Tibial nerve (tissue), 4 donors: ENCODE measurements at regions not wholly inside any gene's neighbourhood (a gene's known extent, or its start where the extent isn't known, plus 50 kb on each side); places are given as distances from the start of the nearest gene placed in this dataset.
"Not testable (repeated sequence)": the region's sequence is repeated elsewhere in the genome, so short reads cannot be mapped to it uniquely, and the experiment has no call there.

ENCODE experiments used
- DNase-seq, 2 donors: peaks; one replicate each; pipeline ENCODE4 v3.0.0-alpha.2; 2019; ENCODE audit warnings: low spot score in 2 of 2
- H3K27ac ChIP-seq, 4 donors: fragments of 200-600 bp; sonication (generic) in 3 of 4; one replicate each; pipeline ENCODE4 v1.5.1; 2017 to 2019; ENCODE audit warnings: mild to moderate bottlenecking in 1 of 4
- H3K27me3 ChIP-seq, 2 donors: fragments of 200-600 bp; sonication (generic) in 1 of 2; one replicate each; pipeline versions ENCODE4 v1.5.1 to v1.6.0; 2017 to 2019
- H3K36me3 ChIP-seq, 3 donors: fragments of 200-600 bp; sonication (generic); one replicate each; pipeline ENCODE4 v1.5.1; 2018 to 2019
- H3K4me1 ChIP-seq, 4 donors: fragments of 200-600 bp; sonication (generic) in 3 of 4; one replicate each; pipeline ENCODE4 v1.5.1; 2017 to 2019
- H3K4me3 ChIP-seq, 4 donors: fragments of 200-600 bp; sonication (generic) in 3 of 4; one replicate each; pipeline ENCODE4 v1.5.1; 2017 to 2019; ENCODE audit warnings: mild to moderate bottlenecking in 1 of 4, moderate library complexity in 1 of 4
- H3K9me3 ChIP-seq, 4 donors: fragments of 200-600 bp; sonication (generic) in 3 of 4; one replicate each; pipeline ENCODE4 v1.5.1; 2017 to 2019
- EP300 ChIP-seq, 2 donors: sonication (generic); formaldehyde crosslinking; IDR thresholded peaks; one replicate each; pipeline ENCODE4 v1.6.1; 2017; ENCODE audit warnings: antibody characterized with exemption in 2 of 2, mild to moderate bottlenecking in 1 of 2
- POLR2A ChIP-seq, 2 donors: fragments of 450-650 bp; IDR thresholded peaks; one replicate each; pipeline ENCODE4 v1.6.1; 2017; ENCODE audit warnings: antibody characterized with exemption in 2 of 2, mild to moderate bottlenecking in 2 of 2, moderate library complexity in 2 of 2
- WGBS, 2 donors: methylation state at CpG; one replicate each; pipeline ENCODE4 v1.1.5; 2018; 5-methylcytosine and 5-hydroxymethylcytosine counted together
- TF ChIP-seq, protein P1 (sequence below), 5 experiments: fragments of 200-600 bp in 3 of 5; fragments of 450-650 bp in 2 of 5; sonication (generic) in 3 of 5; IDR thresholded peaks; one replicate each; pipeline ENCODE4 v1.5.1; 2016 to 2019; ENCODE audit warnings: antibody characterized with exemption in 5 of 5, mild to moderate bottlenecking in 3 of 5, moderate library complexity in 2 of 5

DNA sequence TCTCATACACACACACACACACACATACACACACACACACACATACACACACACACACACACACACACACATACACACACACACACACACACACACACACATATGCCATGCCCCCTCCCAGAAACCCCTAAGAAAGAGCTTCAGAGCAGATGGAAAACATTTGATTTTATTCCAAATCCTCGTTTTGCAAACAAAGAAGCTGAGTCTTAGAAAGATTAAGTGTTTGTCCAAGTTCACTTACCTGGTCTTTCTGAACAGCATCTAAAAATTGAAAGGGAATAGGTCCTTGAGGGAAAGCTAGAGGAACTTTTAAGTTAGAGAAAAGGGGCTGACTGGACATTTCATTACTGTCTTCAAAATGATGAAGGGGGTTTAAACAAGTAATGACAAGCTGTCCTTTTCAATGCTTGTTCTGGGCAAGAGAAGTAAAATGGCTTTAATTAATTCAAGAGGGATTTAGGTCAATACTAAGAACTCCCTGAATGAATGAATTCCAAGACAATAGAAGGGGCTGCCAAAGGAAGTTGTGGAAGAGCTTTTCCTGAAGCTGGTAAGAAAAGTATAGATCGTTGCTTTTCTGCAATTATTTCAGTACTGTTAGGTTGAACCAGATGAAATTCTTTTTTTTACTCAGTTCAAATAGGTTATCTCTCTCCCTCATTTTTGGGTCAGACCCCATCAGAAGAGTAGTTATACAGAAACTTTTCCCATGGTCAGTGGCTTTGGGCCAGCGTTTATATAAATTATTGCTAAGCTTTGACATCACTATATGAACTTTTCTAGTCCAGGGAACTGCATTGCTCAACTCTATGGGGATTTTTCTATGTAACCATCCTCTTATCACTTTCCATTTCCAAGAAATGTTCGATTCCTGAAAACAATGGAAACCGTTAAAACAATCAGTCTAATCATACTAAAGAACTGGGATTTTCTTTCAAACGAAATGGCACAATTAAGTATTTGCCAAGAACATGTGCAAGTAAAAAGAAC is 261.4 kb downstream of the MTERF1 start:
- no peaks in the 10 kb centered on the region for H3K4me1 ChIP-seq
- H3K36me3 ChIP-seq = no peaks in the 10 kb centered on the region
- no peak overlapping the region for H3K27ac ChIP-seq
- no peak for TF ChIP-seq POLR2A (IDR thresholded peaks at IDR 0.05)
- TF ChIP-seq EP300 (IDR thresholded peaks at IDR 0.05) = no peak
- TF ChIP-seq, protein P1, sequence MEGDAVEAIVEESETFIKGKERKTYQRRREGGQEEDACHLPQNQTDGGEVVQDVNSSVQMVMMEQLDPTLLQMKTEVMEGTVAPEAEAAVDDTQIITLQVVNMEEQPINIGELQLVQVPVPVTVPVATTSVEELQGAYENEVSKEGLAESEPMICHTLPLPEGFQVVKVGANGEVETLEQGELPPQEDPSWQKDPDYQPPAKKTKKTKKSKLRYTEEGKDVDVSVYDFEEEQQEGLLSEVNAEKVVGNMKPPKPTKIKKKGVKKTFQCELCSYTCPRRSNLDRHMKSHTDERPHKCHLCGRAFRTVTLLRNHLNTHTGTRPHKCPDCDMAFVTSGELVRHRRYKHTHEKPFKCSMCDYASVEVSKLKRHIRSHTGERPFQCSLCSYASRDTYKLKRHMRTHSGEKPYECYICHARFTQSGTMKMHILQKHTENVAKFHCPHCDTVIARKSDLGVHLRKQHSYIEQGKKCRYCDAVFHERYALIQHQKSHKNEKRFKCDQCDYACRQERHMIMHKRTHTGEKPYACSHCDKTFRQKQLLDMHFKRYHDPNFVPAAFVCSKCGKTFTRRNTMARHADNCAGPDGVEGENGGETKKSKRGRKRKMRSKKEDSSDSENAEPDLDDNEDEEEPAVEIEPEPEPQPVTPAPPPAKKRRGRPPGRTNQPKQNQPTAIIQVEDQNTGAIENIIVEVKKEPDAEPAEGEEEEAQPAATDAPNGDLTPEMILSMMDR (IDR thresholded peaks at IDR 0.05) = no peak
- no peak for DNase-seq
- 33 to 37% methylated on average over 6 of the region's 6 CpGs for WGBS, 2 donors
- no peaks in the 10 kb centered on the region for H3K9me3 ChIP-seq
- H3K4me3 ChIP-seq = no peak overlapping the region
- no peaks in the 10 kb centered on the region for H3K27me3 ChIP-seq

GRCh38 chr7:91620827-91621226 is 259.7 kb downstream of the MTERF1 start:
- H3K4me3 ChIP-seq = no peak overlapping the region
- DNase-seq = no peak
- H3K36me3 ChIP-seq = no peaks in the 10 kb centered on the region
- no peaks in the 10 kb centered on the region for H3K9me3 ChIP-seq
- 92 to 100% methylated on average over 1 of the region's 1 CpG for WGBS, 2 donors
- H3K27me3 ChIP-seq = no peaks in the 10 kb centered on the region
- no peaks in the 10 kb centered on the region for H3K4me1 ChIP-seq
- no peak overlapping the region for H3K27ac ChIP-seq
- TF ChIP-seq POLR2A (IDR thresholded peaks at IDR 0.05) = no peak
- TF ChIP-seq, protein P1 (IDR thresholded peaks at IDR 0.05) = no peak
- no peak for TF ChIP-seq EP300 (IDR thresholded peaks at IDR 0.05)

DNA sequence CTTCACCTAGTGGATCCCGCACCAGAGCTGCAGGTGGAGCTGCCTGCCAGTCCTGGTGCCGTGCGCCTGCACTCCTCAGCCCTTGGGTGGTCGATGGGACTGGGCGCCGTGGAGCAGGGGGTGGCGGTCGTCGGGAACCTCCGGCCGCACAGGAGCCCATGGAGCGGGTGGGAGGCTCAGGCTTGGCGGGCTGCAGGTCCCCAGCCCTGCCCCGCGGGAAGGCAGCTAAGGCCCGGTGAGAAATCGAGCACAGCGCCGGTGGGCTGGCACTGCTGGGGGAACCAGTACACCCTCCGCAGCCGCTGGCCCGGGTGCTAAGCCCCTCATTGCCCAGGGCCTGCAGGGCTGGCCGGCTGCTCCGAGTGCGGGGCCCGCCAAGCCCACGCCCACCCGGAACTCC is 253.2 kb downstream of the MTERF1 start:
- 96 to 97% methylated on average over 12 to 25 of the region's 28 CpGs for WGBS, 2 donors
- not testable (repeated sequence) for DNase-seq, H3K27me3 ChIP-seq, H3K27ac ChIP-seq, H3K36me3 ChIP-seq, H3K4me3 ChIP-seq, H3K4me1 ChIP-seq, H3K9me3 ChIP-seq

DNA sequence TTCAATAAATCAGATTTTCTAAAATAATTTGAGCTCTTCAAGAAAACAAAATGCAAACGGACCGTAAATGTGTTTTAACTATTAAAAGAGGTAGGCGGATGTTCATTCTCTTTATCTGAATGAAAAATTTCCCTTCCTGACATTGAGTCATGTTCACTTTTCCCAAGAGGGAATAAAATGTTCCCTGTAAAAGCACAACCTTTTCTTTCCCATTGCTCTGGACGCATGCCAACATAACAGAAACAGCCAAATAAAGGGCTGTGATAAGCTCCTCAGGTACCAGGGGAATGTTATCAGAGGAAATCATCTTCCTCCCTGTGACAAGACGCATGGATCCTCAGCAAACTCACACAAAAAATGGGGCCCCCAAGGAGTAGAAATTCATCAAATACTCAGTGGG is 251.8 kb downstream of the MTERF1 start:
- 55 to 59% methylated on average over 5 of the region's 5 CpGs for WGBS, 2 donors
- TF ChIP-seq POLR2A (IDR thresholded peaks at IDR 0.05) (no peak), EP300 (IDR thresholded peaks at IDR 0.05) (no peak)
- TF ChIP-seq, protein P1 (IDR thresholded peaks at IDR 0.05) = no peak
- H3K27me3 ChIP-seq = no peaks in the 10 kb centered on the region

GRCh38 chr7:91630581-91631380 is 249.7 kb downstream of the MTERF1 start:
- no peak overlapping the region for H3K4me3 ChIP-seq
- DNase-seq = no peak
- no peaks in the 10 kb centered on the region for H3K9me3 ChIP-seq
- no peaks in the 10 kb centered on the region for H3K27me3 ChIP-seq
- no peak for TF ChIP-seq EP300 (IDR thresholded peaks at IDR 0.05)
- TF ChIP-seq, protein P1 (IDR thresholded peaks at IDR 0.05) = no peak
- TF ChIP-seq POLR2A (IDR thresholded peaks at IDR 0.05) = no peak
- H3K4me1 ChIP-seq = peaks cover 0 to 8% (median 0%) of the 10 kb centered on the region in 4 donors
- no peak overlapping the region for H3K27ac ChIP-seq
- no peaks in the 10 kb centered on the region for H3K36me3 ChIP-seq
- WGBS, 2 donors = 50 to 52% methylated on average over 1 of the region's 1 CpG

More for the DNA sequence above, 251.8 kb downstream of the MTERF1 start:
- no peak overlapping the region for H3K4me3 ChIP-seq
- H3K4me1 ChIP-seq = peaks cover 0 to 8% (median 0%) of the 10 kb centered on the region in 4 donors
- H3K9me3 ChIP-seq = no peaks in the 10 kb centered on the region
- DNase-seq = no peak
- no peak overlapping the region for H3K27ac ChIP-seq
- H3K36me3 ChIP-seq = no peaks in the 10 kb centered on the region
